Posterior vena cava (tissue), 2 donors: ENCODE measurements at regions not wholly inside any gene's neighbourhood (a gene's known extent, or its start where the extent isn't known, plus 50 kb on each side); places are given as distances from the start of the nearest gene placed in this dataset.
"Not testable (repeated sequence)": the region's sequence is repeated elsewhere in the genome, so short reads cannot be mapped to it uniquely, and the experiment has no call there.

Experiments used
- DNase-seq: peaks from one replicate; pipeline ENCODE4 v3.0.0-alpha.2; 2020; ENCODE audit warnings: low spot score
- intact Hi-C, 2 donors: fragments of 100-400 bp; cut with DNase I; formaldehyde crosslinking; loops; one replicate each; pipeline versions ENCODE4 v1.14.1 to v1.14.2; 2022 to 2023
- donor health status: DM: yes; HTN: yes; CAD: no.
- donor health status: DM: yes; HTN: yes; CAD: no.

DNA sequence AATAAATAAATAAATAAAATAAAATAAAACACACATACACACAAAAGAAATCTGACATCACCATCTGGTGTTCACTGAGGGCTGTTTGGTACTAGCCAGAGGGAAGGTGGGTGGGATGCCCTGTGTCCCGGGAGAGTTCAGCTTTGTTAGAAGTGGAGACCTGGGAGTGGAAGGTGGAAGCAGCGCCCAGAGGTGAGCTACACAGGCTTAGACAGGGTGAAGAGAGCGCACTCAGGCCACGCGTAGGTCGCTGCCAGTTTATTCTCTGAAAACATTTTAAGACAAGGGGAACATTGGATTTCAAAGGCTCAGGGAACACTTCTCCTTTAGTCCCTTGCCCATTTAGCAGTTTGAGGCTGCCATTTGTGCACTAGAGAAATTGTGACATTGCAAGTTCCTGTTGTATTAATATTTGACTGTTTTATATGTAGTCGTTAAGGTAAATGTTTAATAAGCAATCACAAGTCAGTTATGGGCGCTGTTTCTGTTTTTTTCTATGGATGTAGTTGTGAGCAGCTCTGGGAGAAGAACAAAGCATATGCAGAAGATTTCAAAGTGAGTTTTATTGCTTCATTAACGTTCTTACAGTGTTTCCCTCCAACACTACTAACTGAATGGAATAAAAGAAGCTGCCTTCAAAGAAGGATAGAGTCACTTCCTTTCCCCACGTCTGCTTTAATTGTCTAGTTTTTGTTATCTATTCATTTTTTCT, 405.5 kb upstream of the NR3C2 start:
- no peak for DNase-seq
- intact Hi-C loops, result no loop called here

DNA sequence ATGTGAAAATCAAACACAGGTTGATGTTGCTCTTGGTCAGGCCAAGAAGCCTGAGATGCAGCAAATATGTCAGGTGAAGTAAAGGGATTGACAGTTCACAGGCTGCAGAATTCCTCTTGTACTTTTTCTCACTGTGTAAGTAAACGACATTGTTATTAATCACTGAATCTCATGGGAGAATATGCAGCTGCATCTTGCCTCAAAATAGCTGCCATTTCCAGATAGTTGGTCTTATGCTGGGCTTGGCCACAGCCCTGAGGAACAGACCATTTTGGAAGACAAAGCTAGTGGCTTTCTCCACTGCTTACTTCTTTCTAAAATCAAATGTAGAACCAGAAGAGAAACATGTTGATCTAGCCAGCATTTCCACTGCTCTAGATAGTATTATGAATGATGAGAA, 403.4 kb upstream of the NR3C2 start:
- intact Hi-C loops, result no loop called here
- no peak for DNase-seq

DNA sequence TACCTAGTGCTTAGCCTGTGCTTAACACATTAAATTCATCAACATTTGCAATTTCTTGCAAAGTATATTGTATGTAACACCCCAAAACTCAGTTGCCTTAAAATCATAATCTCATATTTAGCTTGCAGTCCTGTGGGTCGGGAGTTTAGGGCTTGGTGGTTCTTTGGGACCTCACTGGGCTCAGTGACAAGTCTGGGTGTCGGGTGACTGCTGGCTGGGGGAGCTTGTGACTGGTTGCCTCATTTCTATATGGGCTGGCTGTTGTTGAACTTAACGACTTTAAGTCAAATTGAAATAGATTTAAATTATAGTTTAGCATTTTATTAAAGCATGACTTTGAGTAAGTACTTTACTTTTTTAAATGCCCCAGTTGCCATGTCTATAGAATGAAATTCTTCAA, 401.4 kb upstream of the NR3C2 start:
- DNase-seq, result no peak
- intact Hi-C loops, result loop anchor here in 1 of 2 donors (5.0 kb wide), 1 partner anchor 1359 kb away; no protein-coding TSS in a partner anchor

DNA sequence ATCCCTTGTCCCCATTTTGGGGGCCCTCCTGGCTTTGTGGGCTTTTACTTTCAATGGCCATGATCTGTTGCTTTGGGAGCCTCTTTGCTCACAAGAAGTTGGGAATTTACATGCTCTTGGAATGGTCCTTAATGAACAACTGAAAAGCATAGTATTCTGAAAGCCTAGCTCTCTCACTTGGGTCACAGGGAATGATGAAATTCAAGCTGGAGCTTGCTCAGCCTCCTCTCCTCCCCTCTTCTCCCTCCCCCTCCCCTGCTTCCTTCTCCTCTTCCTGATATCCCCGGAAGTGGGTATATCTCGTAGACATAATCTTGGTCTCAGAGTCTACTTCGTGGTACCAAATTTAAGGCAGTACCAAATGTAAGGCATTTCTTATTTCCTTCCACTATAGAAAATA, 400.6 kb upstream of the NR3C2 start:
- intact Hi-C loops, result loop anchor here in 1 of 2 donors (5.0 kb wide), 1 partner anchor 1359 kb away; no protein-coding TSS in a partner anchor
- no peak for DNase-seq

DNA sequence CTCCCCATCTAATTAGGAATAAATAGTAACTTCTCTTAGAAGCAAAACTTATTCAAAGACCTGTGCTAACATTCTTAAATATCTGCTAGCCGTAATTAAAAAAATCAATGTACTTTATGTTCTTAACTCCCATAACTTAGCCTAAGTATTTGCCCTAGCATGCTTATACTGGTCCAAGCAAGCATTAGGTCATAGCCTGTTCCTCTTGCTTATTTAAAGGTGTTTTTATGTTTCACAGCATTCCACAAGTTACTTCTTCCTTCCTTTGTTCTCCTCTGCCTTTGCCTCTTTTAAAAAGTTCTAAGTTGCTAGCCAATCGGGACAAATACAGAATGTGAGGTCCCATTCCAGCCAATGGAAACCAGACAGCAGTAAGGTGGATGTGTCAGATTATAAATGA, 395.4 kb upstream of the NR3C2 start:
- intact Hi-C loops, DNase-seq: not testable (repeated sequence)

DNA sequence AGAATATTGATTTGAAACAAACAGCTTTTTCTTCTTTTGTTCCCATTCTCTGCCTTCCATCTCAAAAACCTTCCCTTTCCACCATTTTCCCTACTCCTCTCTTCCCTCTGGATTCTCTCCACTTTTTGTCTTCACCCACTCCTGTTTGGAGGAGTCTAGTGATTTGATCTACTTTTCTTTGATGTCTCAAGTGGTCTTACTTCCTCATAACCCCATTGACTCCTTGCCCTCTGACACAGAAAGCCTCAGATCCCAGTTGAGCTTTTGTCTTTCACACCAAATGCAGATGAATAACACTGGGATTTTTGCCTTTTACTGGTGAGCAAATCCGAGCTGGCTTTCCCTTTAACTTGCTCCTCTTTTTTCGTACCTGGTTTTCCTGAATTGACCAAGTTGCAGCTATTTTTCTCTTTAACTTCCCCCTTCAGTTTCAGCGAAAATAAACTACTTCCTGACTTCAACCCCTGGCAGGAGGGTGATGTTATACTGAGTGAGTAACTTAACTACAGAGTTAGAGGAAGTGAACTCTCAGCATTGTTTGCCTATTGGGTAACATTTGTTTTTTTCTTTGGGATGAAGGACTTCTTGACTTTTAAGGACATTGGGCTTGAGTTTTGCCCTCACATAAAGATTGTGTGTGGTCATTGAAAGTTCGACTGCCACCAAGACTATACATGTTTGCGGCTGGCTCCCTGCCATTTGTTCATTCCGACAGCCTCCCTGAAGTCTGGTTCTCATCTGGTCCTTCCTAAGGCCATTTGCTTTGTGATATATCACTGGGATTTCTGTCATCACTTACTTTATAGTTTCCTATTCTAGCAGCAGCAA, 392.8 kb upstream of the NR3C2 start:
- DNase-seq, result no peak
- intact Hi-C loops, result no loop called here

DNA sequence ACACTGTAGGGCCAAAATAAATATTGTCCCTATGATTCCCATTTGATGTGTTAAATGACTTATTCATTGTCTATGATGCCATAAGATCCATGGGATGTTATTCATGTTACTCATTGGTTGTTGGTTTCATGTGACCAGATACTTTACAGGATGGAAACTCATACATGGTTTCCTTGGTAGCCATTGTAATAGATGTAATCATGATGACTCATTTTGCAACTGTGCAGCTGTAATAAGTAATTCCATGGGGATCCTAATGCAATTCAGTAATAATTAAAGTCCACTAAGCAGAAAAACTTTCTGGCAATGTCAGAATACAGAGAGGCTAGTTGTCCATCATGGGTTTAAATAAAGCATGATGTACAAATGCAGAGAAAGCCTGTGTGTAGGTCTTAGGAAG, 389.7 kb upstream of the NR3C2 start:
- intact Hi-C loops, result no loop called here
- DNase-seq, result no peak

DNA sequence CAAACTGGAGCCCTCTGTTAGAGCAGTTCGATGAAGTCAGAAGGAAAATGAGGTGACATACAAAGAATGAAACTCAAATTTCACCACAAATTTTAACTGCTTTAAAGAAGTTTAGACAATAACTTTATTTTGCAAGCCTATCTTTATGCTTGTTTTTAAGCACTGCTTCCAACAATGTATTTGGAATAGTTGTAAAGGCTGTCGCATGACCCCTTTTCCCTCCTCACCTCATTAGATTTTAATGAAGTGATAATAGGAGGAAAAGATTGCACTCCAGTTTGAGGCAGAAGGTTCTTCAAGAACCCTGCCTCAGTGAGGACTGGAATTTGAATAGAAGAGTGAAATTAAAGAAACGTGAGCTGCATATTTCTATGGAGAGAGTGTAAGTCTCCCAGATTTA, 386.1 kb upstream of the NR3C2 start:
- intact Hi-C loops, result no loop called here
- DNase-seq, result no peak

DNA sequence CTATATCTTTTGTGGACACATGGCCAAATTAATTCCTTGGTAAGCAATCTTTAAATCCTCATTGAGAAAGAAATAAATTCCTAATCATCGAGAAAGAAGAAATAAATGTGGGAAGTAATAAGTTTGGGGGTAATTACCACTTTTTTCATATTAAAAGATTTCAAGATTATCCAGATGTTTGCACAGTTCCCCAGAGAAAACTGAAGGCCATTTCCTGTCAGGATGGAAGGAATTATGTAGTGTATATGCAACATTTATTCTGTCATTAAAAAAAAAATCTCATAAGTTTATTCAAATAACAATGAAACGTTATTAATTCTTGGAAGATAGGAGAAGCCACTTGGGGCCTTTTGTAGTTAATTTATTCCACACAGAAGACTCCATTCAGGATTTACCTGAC, 385.6 kb upstream of the NR3C2 start:
- intact Hi-C loops, result no loop called here

DNA sequence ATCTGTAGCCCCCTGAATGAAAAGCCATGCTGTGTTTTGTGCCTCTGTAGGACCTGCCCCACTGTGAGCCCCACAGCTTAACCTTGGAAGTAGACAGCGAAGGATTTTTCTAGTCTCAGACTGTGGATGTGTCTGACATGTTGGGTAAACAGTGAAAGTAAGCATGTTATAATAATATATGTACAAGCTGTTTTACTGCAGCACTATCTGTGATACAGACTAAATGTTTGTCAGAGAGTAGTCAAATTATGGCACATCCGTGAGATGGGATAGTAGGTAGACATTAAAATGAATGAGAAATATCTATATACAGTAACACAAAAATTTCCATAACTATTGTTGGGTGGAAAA, 381.2 kb upstream of the NR3C2 start:
- DNase-seq, result no peak
- intact Hi-C loops, result no loop called here

More for the DNA sequence above, 385.6 kb upstream of the NR3C2 start:
- DNase-seq, result no peak

DNA sequence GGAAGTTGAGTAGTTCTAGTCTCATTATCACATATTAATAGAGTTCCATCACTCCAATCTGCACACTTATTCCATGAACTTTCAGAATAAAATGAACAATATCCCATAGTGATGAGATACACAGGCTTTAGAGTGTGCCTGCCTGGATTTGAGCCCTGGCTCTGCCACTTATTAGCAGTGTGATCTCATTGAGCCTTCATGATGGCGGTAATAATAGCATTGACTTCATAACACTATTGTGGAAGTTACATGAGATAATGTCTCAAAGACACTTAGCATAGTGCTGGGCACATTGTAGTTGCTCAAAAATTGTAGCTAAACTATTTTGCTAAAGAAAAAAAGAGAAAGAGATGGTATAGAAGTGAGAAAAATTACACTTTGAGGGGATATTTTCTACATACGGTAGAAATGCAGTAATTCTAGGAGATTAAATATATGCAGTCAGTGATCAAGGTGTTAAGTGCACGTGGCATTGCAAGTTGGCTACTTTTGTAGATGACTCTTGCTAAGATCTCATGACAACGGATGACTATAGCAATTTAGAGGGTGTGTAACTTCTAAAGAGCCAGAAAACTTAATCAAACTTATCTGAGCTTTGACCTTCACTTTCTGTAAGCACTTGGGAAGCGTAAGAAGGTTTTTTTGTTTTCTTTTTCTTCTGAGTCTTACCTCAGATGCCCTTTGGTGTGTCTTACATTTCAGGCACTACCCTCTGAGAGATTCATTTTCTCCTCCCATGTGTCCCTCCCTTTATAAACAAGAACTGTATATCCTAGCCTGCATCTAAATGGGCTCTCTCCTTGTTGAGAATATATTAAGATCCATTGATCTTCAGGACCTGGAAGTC, 380.6 kb upstream of the NR3C2 start:
- intact Hi-C loops, result no loop called here
- DNase-seq, result no peak

DNA sequence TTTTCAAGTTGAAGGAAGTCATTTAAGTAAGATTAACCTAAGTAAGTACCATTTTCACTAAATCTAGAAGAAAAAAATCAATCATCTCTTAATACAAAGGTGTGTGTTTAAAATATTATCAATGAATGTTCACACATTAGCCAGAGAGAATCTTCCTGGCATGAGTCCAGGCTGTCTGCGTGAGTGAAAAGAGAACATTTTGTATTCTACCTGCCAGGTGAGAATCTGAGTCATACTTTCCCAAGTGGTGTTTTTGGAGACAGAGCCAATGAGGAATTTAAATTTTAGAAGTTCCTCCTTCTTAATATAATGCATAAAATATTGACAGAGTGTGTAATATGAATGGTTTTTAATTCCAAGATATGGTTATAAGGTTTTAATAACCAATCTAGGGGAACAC, 371.8 kb upstream of the NR3C2 start:
- no peak for DNase-seq
- intact Hi-C loops, result no loop called here

DNA sequence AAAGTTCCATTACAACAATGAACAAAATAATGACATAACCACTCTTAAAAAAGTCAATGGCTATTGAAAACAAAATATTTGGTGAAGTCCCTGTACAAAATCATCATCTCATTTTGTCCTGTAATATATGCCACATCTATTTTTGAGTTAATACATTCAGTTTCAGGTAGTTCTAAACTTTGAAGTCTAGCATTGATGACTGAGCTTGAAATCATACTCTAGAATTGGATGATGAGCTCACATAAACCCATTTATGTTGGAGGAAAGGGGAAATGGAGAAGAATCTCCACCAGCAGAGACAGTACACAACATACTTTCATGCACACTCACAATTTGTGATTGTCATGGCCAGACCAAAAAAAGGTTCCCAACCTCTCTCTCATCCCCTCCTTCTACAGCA, 371.1 kb upstream of the NR3C2 start:
- DNase-seq, result no peak
- intact Hi-C loops, result no loop called here

DNA sequence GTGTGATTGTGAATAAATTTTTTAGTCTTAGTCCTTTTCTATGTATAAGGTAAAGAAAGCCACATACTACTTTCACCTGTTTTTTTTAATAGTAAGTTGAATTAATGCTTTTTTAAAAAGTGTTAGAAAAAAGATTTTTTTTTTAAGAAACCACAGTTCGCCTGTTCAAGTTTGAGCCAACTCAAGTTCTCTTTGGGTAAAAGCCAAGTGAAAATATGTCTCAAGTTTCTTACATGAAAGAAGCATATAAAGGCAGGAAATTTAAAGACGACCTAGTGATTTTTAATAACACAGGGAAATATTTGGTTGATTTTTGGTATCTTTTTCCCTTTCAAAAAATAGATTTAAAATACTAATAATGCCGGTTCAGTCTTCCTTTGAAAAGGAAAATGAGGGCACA, 369.9 kb upstream of the NR3C2 start:
- intact Hi-C loops, result no loop called here
- DNase-seq, result no peak

DNA sequence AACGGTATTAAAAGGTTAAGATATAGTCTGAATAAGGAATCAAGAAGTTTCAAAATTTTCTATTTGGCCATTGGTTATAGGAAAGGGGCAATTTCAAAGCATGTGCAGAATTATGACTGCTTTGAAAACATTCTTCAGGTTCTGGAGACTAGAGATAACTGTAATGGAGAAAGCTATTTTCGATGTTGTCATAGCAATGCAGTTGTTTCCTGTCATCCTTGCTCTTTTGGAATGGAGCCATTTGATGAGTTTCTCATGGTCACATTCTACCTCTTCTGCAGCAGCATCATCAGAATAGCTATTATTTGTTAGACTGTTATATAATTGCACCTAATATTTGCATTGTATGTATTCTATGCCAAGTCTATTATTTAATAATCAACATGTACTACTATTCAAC, 368.2 kb upstream of the NR3C2 start:
- no peak for DNase-seq
- intact Hi-C loops, result no loop called here

DNA sequence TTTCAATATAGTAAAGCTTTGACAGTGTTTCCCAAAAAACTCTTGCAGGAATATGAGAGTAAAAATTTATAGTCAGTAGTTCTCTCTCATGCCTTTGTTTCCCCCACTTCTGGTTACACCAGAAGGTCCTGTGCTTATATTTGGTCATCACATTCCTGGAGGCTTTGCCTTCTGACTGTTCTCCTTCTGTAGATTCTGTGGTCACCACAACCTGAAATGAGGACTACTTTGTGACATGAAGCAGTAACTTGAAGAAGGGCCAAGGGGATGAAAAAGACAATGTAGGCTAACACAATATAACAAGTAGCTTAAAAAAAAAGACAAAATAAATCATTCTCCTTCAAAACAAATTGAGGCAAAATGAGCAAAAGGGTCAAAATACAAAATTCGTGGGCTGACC, 366.2 kb upstream of the NR3C2 start:
- intact Hi-C loops, result no loop called here
- no peak for DNase-seq

DNA sequence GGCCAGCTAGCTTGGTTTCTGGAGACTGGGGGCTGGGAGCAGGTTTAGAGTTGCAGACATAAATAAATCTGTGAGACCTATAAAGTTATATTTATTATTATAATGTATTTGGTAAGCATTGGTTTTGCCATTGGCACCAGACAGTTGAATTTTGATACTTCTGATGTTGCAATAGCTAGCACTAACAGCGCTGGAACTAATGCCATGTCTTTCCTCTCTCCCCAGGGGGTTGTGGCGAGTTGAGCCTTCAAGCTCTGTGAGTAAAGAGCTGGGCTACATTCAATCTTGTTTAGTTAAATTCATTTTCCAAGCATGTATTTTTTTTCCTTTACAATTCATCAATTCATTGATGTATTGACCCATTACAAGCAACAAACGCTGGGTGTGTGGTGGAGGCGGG, 358.7 kb upstream of the NR3C2 start:
- no peak for DNase-seq
- intact Hi-C loops, result no loop called here

DNA sequence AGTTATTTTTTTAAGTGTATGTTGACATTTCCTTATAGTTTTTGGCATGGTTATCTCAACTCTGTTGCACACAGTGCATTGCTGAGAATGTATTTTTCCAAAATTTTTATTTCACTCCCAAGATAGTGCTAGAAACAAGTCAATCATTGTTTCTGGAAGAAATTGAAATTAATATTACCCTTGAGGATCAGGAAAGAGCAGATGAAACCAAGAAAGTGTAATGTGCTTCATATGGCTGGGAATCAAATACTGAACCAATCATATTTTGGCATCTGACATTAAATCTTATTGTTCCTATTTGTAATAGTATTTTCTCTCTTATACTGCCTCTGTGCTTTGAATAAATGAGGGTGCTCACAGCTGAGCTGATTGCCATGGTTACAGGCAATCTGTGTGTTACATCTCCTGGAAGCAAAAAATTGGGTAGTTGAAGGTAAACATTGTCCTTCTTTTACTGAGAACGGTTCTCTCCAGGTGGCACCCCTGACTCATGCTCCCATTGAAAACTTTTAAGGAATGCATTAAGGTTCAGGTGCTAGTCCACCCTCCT, 358.2 kb upstream of the NR3C2 start:
- no peak for DNase-seq
- intact Hi-C loops, result no loop called here

DNA sequence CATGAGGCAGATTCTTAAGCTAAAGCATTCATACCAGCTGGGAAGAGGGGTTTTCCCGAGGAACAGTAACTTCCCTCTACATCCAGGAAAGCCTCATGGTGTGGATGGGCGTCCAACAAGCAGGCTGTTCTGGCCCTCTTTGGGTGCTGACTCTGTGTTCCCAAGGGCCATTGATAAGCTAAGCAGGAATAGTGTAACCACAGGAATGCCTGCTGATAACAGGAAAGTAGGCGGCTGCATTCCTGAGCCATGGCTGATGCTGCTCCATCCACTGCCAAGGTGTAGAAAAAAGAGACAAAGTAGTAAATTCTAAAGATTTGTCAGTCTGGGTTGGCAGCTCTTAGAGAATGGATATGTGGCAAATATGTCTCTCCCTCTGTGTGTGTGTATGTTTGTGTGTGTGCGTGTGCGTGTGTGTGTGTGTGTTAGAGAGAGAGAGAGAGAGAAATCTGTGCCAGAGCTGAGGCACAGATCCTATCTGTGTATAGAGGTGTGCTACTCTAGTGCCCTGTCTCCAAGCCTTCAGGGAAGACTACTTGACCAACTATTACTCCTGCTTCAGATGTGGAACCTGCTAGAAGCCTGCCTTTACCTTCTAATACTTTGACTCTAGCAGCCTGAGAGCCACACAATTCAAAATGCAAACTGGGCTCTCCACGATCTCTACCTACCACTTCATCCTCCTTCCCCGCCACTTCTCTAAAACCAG, 353.1 kb upstream of the NR3C2 start:
- no peak for DNase-seq
- intact Hi-C loops, result no loop called here
